Peyer's patch (tissue), 4 donors: ENCODE measurements at regions not wholly inside any gene's neighbourhood (a gene's known extent, or its start where the extent isn't known, plus 50 kb on each side); places are given as distances from the start of the nearest gene placed in this dataset.

ENCODE experiments used
- CTCF ChIP-seq, 6 experiments: fragments of 450-650 bp in 4 of 6; fragments of 200-600 bp in 2 of 6; sonication (generic) in 1 of 6; IDR thresholded peaks; one replicate each; pipeline ENCODE4 v1.5.1; 2017 to 2019; ENCODE audit warnings: antibody characterized with exemption in 6 of 6, mild to moderate bottlenecking in 3 of 6, moderate library complexity in 1 of 6
- POLR2A ChIP-seq, 2 donors: fragments of 450-650 bp; IDR thresholded peaks; one replicate each; pipeline ENCODE4 v1.5.1; 2017; ENCODE audit warnings: antibody characterized with exemption in 2 of 2, mild to moderate bottlenecking in 2 of 2, moderate library complexity in 2 of 2

- TF ChIP-seq POLR2A (IDR thresholded peaks at IDR 0.05) (no peak), CTCF (IDR thresholded peaks at IDR 0.05) (no peak)
Measured at GRCh38 chr17:77328823-77329740, 188.3 kb downstream of the SEC14L1 start.
